ENCODE measurements at regions not wholly inside any gene's neighbourhood (a gene's known extent, or its start where the extent isn't known, plus 50 kb on each side); places are given as distances from the start of the nearest gene placed in this dataset.
"Not testable (repeated sequence)": the region's sequence is repeated elsewhere in the genome, so short reads cannot be mapped to it uniquely, and the experiment has no call there.

DNA sequence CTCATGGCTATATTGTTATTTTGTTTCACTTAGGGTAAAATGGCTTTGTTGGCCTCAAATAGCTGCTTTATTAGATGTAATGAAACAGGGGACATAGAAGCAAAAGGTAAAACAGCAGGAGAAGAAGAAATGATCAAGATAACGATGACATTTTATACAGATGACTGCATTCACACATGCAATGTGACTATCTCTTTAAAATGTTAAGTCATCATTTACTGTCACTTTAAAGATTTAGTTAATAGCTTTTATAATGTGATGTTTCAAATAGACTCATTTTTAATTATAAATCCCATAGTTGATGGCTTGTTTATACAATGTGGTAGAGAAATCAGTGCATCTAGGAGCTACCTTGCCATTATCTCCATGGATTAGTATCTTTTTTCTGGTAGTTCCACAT lies 2160.8 kb upstream of the DEFB115 start:
- H2BK5ac ChIP-seq (ENCODE audit: low read depth, low read length, poor library complexity, severe bottlenecking); H3K18ac ChIP-seq (ENCODE audit: low read depth in 1 of 2, low read length in 2 of 2); DNase-seq; H2BK15ac ChIP-seq (ENCODE audit: low read depth, poor library complexity, severe bottlenecking); H3K4ac ChIP-seq (ENCODE audit: low read depth in 1 of 2, low read length in 2 of 2); H3K36me3 ChIP-seq (ENCODE audit: control insufficient read depth in 1 of 2, insufficient read depth in 2 of 2, low read depth in 1 of 2, low read length in 2 of 2); H3K4me2 ChIP-seq (ENCODE audit: low read length, poor library complexity, severe bottlenecking); H4K91ac ChIP-seq (ENCODE audit: low read length); H3K4me1 ChIP-seq (ENCODE audit: control insufficient read depth, insufficient read depth, low read depth, low read length); H2BK12ac ChIP-seq (ENCODE audit: low read length in 2 of 2); H3K27ac ChIP-seq (ENCODE audit: low read length, poor library complexity, severe bottlenecking); H3K23ac ChIP-seq (ENCODE audit: low read length in 2 of 2); H3K4me3 ChIP-seq (ENCODE audit: insufficient read depth in 1 of 2, low read depth in 1 of 2, low read length in 2 of 2); H3K27me3 ChIP-seq (ENCODE audit: control insufficient read depth in 1 of 2, insufficient read depth in 1 of 2, low read length in 2 of 2); H3K9ac ChIP-seq (ENCODE audit: low read length); H2AK5ac ChIP-seq (ENCODE audit: low read length, severe bottlenecking); H2BK120ac ChIP-seq (ENCODE audit: low read depth, low read length); H4K8ac ChIP-seq (ENCODE audit: low read length); H2AFZ ChIP-seq (ENCODE audit: low read depth, low read length); H3K14ac ChIP-seq (ENCODE audit: low read length in 2 of 2); H3K9me3 ChIP-seq (ENCODE audit: control insufficient read depth, low read length); H3K79me1 ChIP-seq (replicated peaks; ENCODE audit: low read length, poor library complexity, severe bottlenecking): not testable (repeated sequence)
- WGBS: no CpG with 5 or more reads among the region's 1 CpG

DNA sequence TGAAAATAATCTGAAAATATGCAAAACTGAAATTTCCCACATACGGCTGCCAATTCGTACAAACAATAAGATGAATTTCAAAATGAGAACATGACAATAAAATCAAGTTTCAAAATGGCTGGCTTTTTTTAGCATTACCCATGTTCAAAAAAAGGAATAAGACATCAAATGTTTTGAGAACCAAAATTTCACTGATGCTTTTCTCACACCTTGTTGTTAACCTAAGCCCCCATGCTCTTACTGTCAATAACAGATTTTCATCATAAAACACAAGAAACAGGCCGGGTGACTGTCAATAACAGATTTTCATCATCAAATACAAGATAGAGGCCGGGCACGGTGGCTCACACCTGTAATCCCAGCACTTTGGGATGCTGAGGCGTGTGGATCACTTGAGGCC lies 2149.6 kb upstream of the DEFB115 start:
- not testable (repeated sequence) for H3K36me3 ChIP-seq (ENCODE audit: control insufficient read depth in 1 of 2, insufficient read depth in 2 of 2, low read depth in 1 of 2, low read length in 2 of 2); H3K4me2 ChIP-seq (ENCODE audit: low read length, poor library complexity, severe bottlenecking); H2BK120ac ChIP-seq (ENCODE audit: low read depth, low read length); H2BK5ac ChIP-seq (ENCODE audit: low read depth, low read length, poor library complexity, severe bottlenecking); H3K4ac ChIP-seq (ENCODE audit: low read depth in 1 of 2, low read length in 2 of 2); DNase-seq; H3K27me3 ChIP-seq (ENCODE audit: control insufficient read depth in 1 of 2, insufficient read depth in 1 of 2, low read length in 2 of 2); H3K9me3 ChIP-seq (ENCODE audit: control insufficient read depth, low read length); H2AFZ ChIP-seq (ENCODE audit: low read depth, low read length); H3K79me1 ChIP-seq (replicated peaks; ENCODE audit: low read length, poor library complexity, severe bottlenecking); H2BK15ac ChIP-seq (ENCODE audit: low read depth, poor library complexity, severe bottlenecking); H3K4me3 ChIP-seq (ENCODE audit: insufficient read depth in 1 of 2, low read depth in 1 of 2, low read length in 2 of 2); H4K91ac ChIP-seq (ENCODE audit: low read length); H3K18ac ChIP-seq (ENCODE audit: low read depth in 1 of 2, low read length in 2 of 2); H3K4me1 ChIP-seq (ENCODE audit: control insufficient read depth, insufficient read depth, low read depth, low read length); H2AK5ac ChIP-seq (ENCODE audit: low read length, severe bottlenecking); H3K9ac ChIP-seq (ENCODE audit: low read length); H2BK12ac ChIP-seq (ENCODE audit: low read length in 2 of 2); H3K14ac ChIP-seq (ENCODE audit: low read length in 2 of 2); H3K27ac ChIP-seq (ENCODE audit: low read length, poor library complexity, severe bottlenecking); H4K8ac ChIP-seq (ENCODE audit: low read length); H3K23ac ChIP-seq (ENCODE audit: low read length in 2 of 2)
- 76% methylated on average over 6 of the region's 6 CpGs for WGBS

DNA sequence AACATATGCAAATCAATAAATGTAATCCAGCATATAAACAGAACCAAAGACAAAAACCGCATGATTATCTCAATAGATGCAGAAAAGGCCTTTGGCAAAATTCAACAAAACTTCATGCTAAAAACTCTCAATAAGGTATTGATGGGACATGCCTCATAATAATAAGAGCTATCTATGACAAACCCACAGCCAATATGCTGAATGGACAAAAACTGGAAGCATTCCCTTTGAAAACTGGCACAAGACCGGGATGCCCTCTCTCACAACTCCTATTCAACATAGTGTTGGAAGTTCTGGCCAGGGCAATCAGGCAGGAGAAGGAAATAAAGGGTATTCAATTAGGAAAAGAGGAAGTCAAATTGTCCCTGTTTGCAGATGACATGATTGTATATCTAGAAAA lies 2148.1 kb upstream of the DEFB115 start:
- H3K27me3 ChIP-seq (ENCODE audit: control insufficient read depth in 1 of 2, insufficient read depth in 1 of 2, low read length in 2 of 2); H2AFZ ChIP-seq (ENCODE audit: low read depth, low read length); H3K23ac ChIP-seq (ENCODE audit: low read length in 2 of 2); H3K79me1 ChIP-seq (replicated peaks; ENCODE audit: low read length, poor library complexity, severe bottlenecking); H2BK12ac ChIP-seq (ENCODE audit: low read length in 2 of 2); H3K9me3 ChIP-seq (ENCODE audit: control insufficient read depth, low read length); H2BK15ac ChIP-seq (ENCODE audit: low read depth, poor library complexity, severe bottlenecking); H3K4me1 ChIP-seq (ENCODE audit: control insufficient read depth, insufficient read depth, low read depth, low read length); H3K18ac ChIP-seq (ENCODE audit: low read depth in 1 of 2, low read length in 2 of 2); H2BK5ac ChIP-seq (ENCODE audit: low read depth, low read length, poor library complexity, severe bottlenecking); H3K4me2 ChIP-seq (ENCODE audit: low read length, poor library complexity, severe bottlenecking); H4K8ac ChIP-seq (ENCODE audit: low read length); H3K36me3 ChIP-seq (ENCODE audit: control insufficient read depth in 1 of 2, insufficient read depth in 2 of 2, low read depth in 1 of 2, low read length in 2 of 2); H3K27ac ChIP-seq (ENCODE audit: low read length, poor library complexity, severe bottlenecking); H3K9ac ChIP-seq (ENCODE audit: low read length); H3K4me3 ChIP-seq (ENCODE audit: insufficient read depth in 1 of 2, low read depth in 1 of 2, low read length in 2 of 2); H3K4ac ChIP-seq (ENCODE audit: low read depth in 1 of 2, low read length in 2 of 2); DNase-seq; H3K14ac ChIP-seq (ENCODE audit: low read length in 2 of 2); H2BK120ac ChIP-seq (ENCODE audit: low read depth, low read length); H2AK5ac ChIP-seq (ENCODE audit: low read length, severe bottlenecking); H4K91ac ChIP-seq (ENCODE audit: low read length): not testable (repeated sequence)
- WGBS: 33% methylated on average over 1 of the region's 2 CpGs

DNA sequence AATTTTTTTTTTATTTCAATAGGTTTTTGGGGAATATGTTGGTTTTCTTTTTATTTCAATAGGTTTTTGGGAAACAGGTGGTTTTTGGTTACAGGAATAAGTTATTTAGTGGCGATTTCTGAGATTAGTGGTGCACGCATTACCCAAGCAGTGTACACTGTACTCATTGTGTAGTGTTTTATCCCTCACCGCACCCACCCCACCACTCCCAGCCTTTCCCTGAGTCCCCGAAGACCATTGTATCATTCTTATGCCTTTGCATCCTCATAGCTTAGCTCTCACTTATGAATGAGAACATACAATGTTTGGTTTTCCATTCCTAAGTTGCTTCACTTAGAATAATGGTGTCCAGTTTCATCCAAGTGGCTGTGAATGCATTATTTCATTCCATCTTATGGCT lies 2142.4 kb upstream of the DEFB115 start:
- H2BK12ac ChIP-seq (ENCODE audit: low read length in 2 of 2); H3K27me3 ChIP-seq (ENCODE audit: control insufficient read depth in 1 of 2, insufficient read depth in 1 of 2, low read length in 2 of 2); H2BK15ac ChIP-seq (ENCODE audit: low read depth, poor library complexity, severe bottlenecking); H3K9me3 ChIP-seq (ENCODE audit: control insufficient read depth, low read length); H2AFZ ChIP-seq (ENCODE audit: low read depth, low read length); H2AK5ac ChIP-seq (ENCODE audit: low read length, severe bottlenecking); H3K4me2 ChIP-seq (ENCODE audit: low read length, poor library complexity, severe bottlenecking); H3K9ac ChIP-seq (ENCODE audit: low read length); H3K79me1 ChIP-seq (replicated peaks; ENCODE audit: low read length, poor library complexity, severe bottlenecking); H3K36me3 ChIP-seq (ENCODE audit: control insufficient read depth in 1 of 2, insufficient read depth in 2 of 2, low read depth in 1 of 2, low read length in 2 of 2); H3K4ac ChIP-seq (ENCODE audit: low read depth in 1 of 2, low read length in 2 of 2); H4K8ac ChIP-seq (ENCODE audit: low read length); H2BK5ac ChIP-seq (ENCODE audit: low read depth, low read length, poor library complexity, severe bottlenecking); DNase-seq; H3K18ac ChIP-seq (ENCODE audit: low read depth in 1 of 2, low read length in 2 of 2); H3K4me3 ChIP-seq (ENCODE audit: insufficient read depth in 1 of 2, low read depth in 1 of 2, low read length in 2 of 2); H3K14ac ChIP-seq (ENCODE audit: low read length in 2 of 2); H3K4me1 ChIP-seq (ENCODE audit: control insufficient read depth, insufficient read depth, low read depth, low read length); H3K23ac ChIP-seq (ENCODE audit: low read length in 2 of 2); H2BK120ac ChIP-seq (ENCODE audit: low read depth, low read length); H3K27ac ChIP-seq (ENCODE audit: low read length, poor library complexity, severe bottlenecking); H4K91ac ChIP-seq (ENCODE audit: low read length): not testable (repeated sequence)
- 69% methylated on average over 4 of the region's 4 CpGs for WGBS
